ENCODE measurements at regions not wholly inside any gene's neighbourhood (a gene's known extent, or its start where the extent isn't known, plus 50 kb on each side); places are given as distances from the start of the nearest gene placed in this dataset.

- no peak for TF ChIP-seq ZNF426 (tag by site-specific recombination; IDR thresholded peaks at IDR 0.05)
- TF ChIP-seq ZNF704 (tag by site-specific recombination; IDR thresholded peaks at IDR 0.05), result no peak
- TF ChIP-seq ZNF10 (tag by site-specific recombination; IDR thresholded peaks at IDR 0.05), result no peak
- TF ChIP-seq ZNF146 (tag by site-specific recombination; IDR thresholded peaks at IDR 0.05), result no peak
- TF ChIP-seq ZFP69B (tag by site-specific recombination; IDR thresholded peaks at IDR 0.05), result no peak
- no peak for TF ChIP-seq ZNF211 (tag by site-specific recombination; IDR thresholded peaks at IDR 0.05; ENCODE audit: low read depth)
- TF ChIP-seq ZSCAN5A (tag by site-specific recombination; IDR thresholded peaks at IDR 0.05), result no peak
- no peak for TF ChIP-seq ZNF169 (tag by site-specific recombination; IDR thresholded peaks at IDR 0.05)
- no peak for TF ChIP-seq ZNF292 (tag by site-specific recombination; IDR thresholded peaks at IDR 0.05; ENCODE audit: borderline replicate concordance, low read depth)
- no peak for TF ChIP-seq ZNF513 (tag by site-specific recombination; IDR thresholded peaks at IDR 0.05)
- TF ChIP-seq ZNF184 (tag by site-specific recombination; IDR thresholded peaks at IDR 0.05), result no peak
- no peak for TF ChIP-seq ATF2 (tag by site-specific recombination; IDR thresholded peaks at IDR 0.05; ENCODE audit: low read depth)
- no peak for TF ChIP-seq ZBTB10 (tag by site-specific recombination; IDR thresholded peaks at IDR 0.05)
- TF ChIP-seq TSHZ1 (tag by site-specific recombination; IDR thresholded peaks at IDR 0.05; ENCODE audit: borderline replicate concordance), result 0 out of 2 replicates have a peak, but pooled peaks have one; percentile 7
- TF ChIP-seq ZNF24 (tag by site-specific recombination; IDR thresholded peaks at IDR 0.05), result no peak
- TF ChIP-seq GLIS1 (tag by site-specific recombination; IDR thresholded peaks at IDR 0.05), result no peak
- TF ChIP-seq ZNF707 (tag by site-specific recombination; IDR thresholded peaks at IDR 0.05), result no peak
- TF ChIP-seq ZNF214 (tag by site-specific recombination; IDR thresholded peaks at IDR 0.05; ENCODE audit: borderline replicate concordance), result no peak
- no peak for TF ChIP-seq EGR2 (tag by site-specific recombination; IDR thresholded peaks at IDR 0.05; ENCODE audit: low read depth)
- TF ChIP-seq ZSCAN16 (tag by site-specific recombination; IDR thresholded peaks at IDR 0.05), result no peak
- no peak for TF ChIP-seq BCL11B (tag by site-specific recombination; IDR thresholded peaks at IDR 0.05; ENCODE audit: low read depth)
- TF ChIP-seq ZNF555 (tag by site-specific recombination; conservative IDR thresholded peaks at IDR 0.05), result no peak
- peak; percentile 66; the same call in 1 of the 2 replicates for TF ChIP-seq ZNF558 (tag by site-specific recombination; IDR thresholded peaks at IDR 0.05)
- no peak for TF ChIP-seq ZNF449 (tag by site-specific recombination; IDR thresholded peaks at IDR 0.05)
- no peak for TF ChIP-seq ZNF677 (tag by site-specific recombination; IDR thresholded peaks at IDR 0.05)
- TF ChIP-seq ZNF416 (tag by site-specific recombination; IDR thresholded peaks at IDR 0.05), result no peak
Observed at GRCh38 chr3:24853685-24854490, 359.2 kb upstream of the THRB start (continued).

Data from HEK293 (cell line).